Bronchial epithelial cell (primary cell): ENCODE measurements at regions not wholly inside any gene's neighbourhood (a gene's known extent, or its start where the extent isn't known, plus 50 kb on each side); places are given as distances from the start of the nearest gene placed in this dataset.

Experiments used
- DNase-seq: peaks from one replicate; pipeline ENCODE4 v3.0.0-alpha.2; 2010; ENCODE audit warnings: low read depth
- FAIRE-seq: peaks from 2 replicates; lab custom pipeline; 2011; peaks lifted over from hg19 to GRCh38; lab: Jason Lieb, UNC
- H3K27me3 ChIP-seq: 2 replicates; pipeline ENCODE4 v1.5.1; 2011; ENCODE audit warnings: low read length; ENCODE audit not compliant: control insufficient read depth, insufficient read depth
- H3K36me3 ChIP-seq: 2 replicates; pipeline ENCODE4 v1.5.1; 2011; ENCODE audit warnings: low read length; ENCODE audit not compliant: control insufficient read depth, insufficient read depth
- H3K4me3 ChIP-seq: 2 replicates; pipeline ENCODE4 v1.5.1; 2011; ENCODE audit warnings: mild to moderate bottlenecking, low read depth, low read length, control low read depth
- TF ChIP-seq, protein P1 (sequence below): IDR thresholded peaks from 2 replicates; pipeline ENCODE4 v1.5.1; 2011; ENCODE audit warnings: mild to moderate bottlenecking, moderate library complexity, low read length, control low read depth, inconsistent platforms; ENCODE audit not compliant: insufficient read depth, severe bottlenecking

DNA sequence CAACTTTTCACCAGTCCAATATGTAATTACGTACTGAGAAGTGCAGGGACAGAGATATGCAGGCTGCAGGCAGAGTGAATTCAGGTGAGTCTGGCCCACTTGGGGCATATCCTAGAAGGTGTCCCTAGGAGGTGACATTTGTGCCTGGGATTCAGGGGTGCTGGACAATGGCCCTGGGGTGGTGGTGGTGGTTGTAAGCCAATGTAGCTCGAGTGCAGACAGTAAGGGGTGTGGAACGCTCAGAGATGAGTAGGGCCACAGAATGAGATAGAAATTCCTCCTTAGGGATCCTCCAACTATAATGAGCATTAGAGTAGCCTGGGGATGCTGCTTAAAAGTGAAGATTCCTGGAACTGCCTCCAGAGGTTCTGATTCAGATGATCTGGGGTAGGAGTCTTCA lies 221.7 kb upstream of the MPHOSPH6 start:
- TF ChIP-seq, protein P1, sequence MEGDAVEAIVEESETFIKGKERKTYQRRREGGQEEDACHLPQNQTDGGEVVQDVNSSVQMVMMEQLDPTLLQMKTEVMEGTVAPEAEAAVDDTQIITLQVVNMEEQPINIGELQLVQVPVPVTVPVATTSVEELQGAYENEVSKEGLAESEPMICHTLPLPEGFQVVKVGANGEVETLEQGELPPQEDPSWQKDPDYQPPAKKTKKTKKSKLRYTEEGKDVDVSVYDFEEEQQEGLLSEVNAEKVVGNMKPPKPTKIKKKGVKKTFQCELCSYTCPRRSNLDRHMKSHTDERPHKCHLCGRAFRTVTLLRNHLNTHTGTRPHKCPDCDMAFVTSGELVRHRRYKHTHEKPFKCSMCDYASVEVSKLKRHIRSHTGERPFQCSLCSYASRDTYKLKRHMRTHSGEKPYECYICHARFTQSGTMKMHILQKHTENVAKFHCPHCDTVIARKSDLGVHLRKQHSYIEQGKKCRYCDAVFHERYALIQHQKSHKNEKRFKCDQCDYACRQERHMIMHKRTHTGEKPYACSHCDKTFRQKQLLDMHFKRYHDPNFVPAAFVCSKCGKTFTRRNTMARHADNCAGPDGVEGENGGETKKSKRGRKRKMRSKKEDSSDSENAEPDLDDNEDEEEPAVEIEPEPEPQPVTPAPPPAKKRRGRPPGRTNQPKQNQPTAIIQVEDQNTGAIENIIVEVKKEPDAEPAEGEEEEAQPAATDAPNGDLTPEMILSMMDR, result no peak
- no peaks in the 10 kb centered on the region for H3K36me3 ChIP-seq
- no peaks in the 10 kb centered on the region for H3K27me3 ChIP-seq
- FAIRE-seq, result no peak
- no peak overlapping the region for H3K4me3 ChIP-seq
- no peak for DNase-seq

DNA sequence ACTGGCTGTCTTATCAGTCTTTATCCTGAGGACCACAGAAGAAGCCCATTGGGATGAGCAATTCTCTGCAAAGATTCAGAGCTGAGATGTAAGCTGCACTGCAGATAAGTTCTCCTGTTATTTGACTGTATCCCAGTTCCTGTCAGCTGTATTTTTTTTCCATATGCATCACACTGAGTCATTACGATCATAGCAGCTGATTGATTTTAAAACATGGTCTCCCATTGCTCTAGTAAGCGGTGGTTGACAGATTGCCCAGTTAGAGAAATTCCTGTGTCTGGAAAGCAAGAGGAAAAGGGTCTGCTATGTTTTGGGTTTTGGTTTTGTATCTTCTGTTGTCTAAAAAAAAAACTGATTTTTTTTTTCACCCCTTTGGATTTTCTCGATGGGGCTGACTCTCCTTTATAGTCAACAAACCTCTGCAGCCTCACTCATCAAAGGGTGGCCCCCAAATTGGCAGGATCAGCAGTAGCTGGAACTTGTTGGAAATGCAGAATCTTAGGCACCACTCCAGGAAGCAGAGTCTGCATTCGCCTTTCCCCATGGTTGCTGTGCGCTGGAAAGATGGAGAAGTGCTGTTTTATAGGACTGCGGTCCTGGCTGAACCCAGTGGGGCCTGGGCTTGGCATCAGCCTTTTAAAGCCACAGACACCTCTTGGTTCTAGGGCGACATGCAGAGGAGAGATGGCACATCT lies 220.1 kb upstream of the MPHOSPH6 start:
- no peaks in the 10 kb centered on the region for H3K27me3 ChIP-seq
- DNase-seq, result no peak
- TF ChIP-seq, protein P1, result no peak
- H3K4me3 ChIP-seq, result no peak overlapping the region
- no peaks in the 10 kb centered on the region for H3K36me3 ChIP-seq
- no peak for FAIRE-seq

DNA sequence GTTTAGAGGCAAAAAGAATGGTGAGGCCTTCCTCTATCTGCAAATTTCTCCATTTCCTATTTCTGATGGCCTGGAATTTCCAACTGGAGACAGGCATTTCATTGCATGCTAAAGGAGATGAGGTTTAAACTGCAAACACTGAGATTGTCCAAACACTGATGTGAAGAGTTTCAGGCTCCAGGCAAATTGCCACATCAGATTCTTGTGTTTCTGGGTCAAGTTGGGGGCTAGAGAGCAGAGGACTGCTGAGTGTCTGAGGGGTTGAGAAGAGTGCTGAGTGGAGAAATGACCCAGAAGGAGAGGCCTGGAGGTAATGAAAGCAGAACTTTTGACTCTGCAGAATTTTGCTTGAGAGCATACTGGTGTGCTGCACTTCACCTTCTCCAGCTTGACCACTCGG lies 216.7 kb upstream of the MPHOSPH6 start:
- H3K36me3 ChIP-seq, result no peaks in the 10 kb centered on the region
- FAIRE-seq (no peak), DNase-seq (no peak)
- no peaks in the 10 kb centered on the region for H3K27me3 ChIP-seq
- TF ChIP-seq, protein P1, result no peak
- H3K4me3 ChIP-seq, result no peak overlapping the region

DNA sequence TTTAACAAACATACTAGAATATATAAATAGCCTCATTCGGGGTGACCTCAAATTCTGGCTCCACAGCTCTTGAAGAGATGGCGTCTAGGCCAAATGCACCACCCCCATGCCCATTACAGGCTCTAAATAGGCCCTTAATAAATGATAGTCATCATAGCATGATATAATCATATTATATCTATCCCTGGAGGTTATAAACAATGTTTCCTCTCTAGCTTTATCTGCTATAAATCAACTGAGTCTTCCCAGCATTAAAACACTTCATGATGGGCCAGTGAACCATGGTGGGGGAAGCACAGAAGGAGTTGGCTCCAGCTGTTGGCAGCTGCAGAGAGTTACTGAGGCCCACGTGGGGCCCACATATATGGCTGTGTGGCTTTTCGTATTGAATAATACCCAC lies 214.9 kb upstream of the MPHOSPH6 start:
- Histone ChIP-seq H3K27me3 (no peaks in the 10 kb centered on the region), H3K4me3 (no peak overlapping the region), H3K36me3 (no peaks in the 10 kb centered on the region)
- TF ChIP-seq, protein P1, result no peak
- FAIRE-seq (no peak), DNase-seq (no peak)

DNA sequence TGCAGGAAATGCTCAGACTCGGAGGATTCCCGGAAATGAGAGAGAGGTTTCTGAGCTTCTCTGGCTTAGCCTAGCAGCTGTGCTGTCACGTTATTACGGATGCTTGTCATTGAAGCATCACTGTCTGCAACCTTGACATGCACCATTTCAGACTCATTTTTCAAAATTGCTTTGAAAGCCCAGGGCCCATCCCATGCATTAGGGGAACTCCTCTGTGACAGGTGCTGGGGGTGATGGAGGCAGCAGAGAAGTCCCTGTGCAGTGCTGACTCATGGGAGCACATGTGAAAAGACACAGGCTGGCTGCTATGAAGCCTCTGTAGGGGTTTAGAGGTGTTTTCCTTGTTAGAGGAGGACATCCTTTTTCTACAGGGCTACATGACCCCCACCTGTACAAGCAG lies 214.0 kb upstream of the MPHOSPH6 start:
- TF ChIP-seq, protein P1, result no peak
- no peak for DNase-seq
- H3K4me3 ChIP-seq, result no peak overlapping the region
- H3K36me3 ChIP-seq, result no peaks in the 10 kb centered on the region
- H3K27me3 ChIP-seq, result no peaks in the 10 kb centered on the region
- FAIRE-seq, result peak; percentile 80

DNA sequence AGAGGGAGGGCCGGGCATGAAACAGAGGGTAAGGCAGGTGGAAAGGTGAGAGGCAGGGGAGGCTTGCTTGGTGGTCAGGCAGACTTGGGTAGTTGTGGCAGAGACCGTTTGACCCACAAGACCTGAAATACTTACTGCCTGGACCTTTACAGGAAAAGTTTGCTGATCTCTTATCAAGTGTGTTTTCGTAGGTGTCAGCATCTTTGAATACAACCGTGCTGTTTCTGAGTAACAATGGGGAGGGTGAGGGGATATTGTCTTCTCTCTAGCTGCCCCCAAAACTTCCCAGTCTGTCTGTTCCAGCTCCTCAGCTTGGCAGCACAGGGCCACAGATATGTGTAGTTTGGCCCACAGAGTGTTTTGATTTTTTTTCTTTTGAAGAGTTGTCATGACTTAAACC lies 212.5 kb upstream of the MPHOSPH6 start:
- TF ChIP-seq, protein P1, result no peak
- DNase-seq (no peak), FAIRE-seq (no peak)
- Histone ChIP-seq H3K36me3 (no peaks in the 10 kb centered on the region), H3K4me3 (no peak overlapping the region), H3K27me3 (no peaks in the 10 kb centered on the region)
